Peyer's patch (tissue), 4 donors: ENCODE measurements at regions not wholly inside any gene's neighbourhood (a gene's known extent, or its start where the extent isn't known, plus 50 kb on each side); places are given as distances from the start of the nearest gene placed in this dataset.

Experiments used
- POLR2A ChIP-seq, 2 donors: fragments of 450-650 bp; IDR thresholded peaks; one replicate each; pipeline ENCODE4 v1.5.1; 2017; ENCODE audit warnings: antibody characterized with exemption in 2 of 2, mild to moderate bottlenecking in 2 of 2, moderate library complexity in 2 of 2
- TF ChIP-seq, protein P1 (sequence below), 6 experiments: fragments of 450-650 bp in 4 of 6; fragments of 200-600 bp in 2 of 6; sonication (generic) in 1 of 6; IDR thresholded peaks; one replicate each; pipeline ENCODE4 v1.5.1; 2017 to 2019; ENCODE audit warnings: antibody characterized with exemption in 6 of 6, mild to moderate bottlenecking in 3 of 6, moderate library complexity in 1 of 6

DNA sequence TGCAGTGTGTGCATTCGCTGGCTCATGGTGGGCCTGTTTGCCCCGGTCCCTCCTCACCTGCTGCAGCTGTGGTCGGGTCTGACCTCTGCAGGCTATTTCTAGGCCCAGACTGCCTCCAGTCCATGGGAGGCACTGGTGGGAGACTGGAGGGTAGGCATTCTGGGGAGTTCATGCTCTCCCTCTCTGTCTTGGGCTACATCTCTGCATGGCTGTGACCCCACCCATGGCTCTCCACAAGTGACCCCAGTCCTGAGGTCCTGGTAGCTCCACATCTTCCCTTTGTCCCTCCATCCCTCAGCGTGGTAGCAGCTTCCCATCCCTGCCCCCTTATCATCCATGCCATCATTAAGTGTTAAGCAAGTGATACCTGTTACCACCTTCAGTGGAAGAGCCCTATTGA is 107.8 kb upstream of the SEC14L1 start:
- TF ChIP-seq, protein P1, sequence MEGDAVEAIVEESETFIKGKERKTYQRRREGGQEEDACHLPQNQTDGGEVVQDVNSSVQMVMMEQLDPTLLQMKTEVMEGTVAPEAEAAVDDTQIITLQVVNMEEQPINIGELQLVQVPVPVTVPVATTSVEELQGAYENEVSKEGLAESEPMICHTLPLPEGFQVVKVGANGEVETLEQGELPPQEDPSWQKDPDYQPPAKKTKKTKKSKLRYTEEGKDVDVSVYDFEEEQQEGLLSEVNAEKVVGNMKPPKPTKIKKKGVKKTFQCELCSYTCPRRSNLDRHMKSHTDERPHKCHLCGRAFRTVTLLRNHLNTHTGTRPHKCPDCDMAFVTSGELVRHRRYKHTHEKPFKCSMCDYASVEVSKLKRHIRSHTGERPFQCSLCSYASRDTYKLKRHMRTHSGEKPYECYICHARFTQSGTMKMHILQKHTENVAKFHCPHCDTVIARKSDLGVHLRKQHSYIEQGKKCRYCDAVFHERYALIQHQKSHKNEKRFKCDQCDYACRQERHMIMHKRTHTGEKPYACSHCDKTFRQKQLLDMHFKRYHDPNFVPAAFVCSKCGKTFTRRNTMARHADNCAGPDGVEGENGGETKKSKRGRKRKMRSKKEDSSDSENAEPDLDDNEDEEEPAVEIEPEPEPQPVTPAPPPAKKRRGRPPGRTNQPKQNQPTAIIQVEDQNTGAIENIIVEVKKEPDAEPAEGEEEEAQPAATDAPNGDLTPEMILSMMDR (IDR thresholded peaks at IDR 0.05) = no peak
- no peak for TF ChIP-seq POLR2A (IDR thresholded peaks at IDR 0.05)
